ENCODE measurements at regions not wholly inside any gene's neighbourhood (a gene's known extent, or its start where the extent isn't known, plus 50 kb on each side); places are given as distances from the start of the nearest gene placed in this dataset.
A peak's percentile ranks its signal among the peaks of the same experiment; 100 is the strongest.
"Not testable (repeated sequence)": the region's sequence is repeated elsewhere in the genome, so short reads cannot be mapped to it uniquely, and the experiment has no call there.

DNA sequence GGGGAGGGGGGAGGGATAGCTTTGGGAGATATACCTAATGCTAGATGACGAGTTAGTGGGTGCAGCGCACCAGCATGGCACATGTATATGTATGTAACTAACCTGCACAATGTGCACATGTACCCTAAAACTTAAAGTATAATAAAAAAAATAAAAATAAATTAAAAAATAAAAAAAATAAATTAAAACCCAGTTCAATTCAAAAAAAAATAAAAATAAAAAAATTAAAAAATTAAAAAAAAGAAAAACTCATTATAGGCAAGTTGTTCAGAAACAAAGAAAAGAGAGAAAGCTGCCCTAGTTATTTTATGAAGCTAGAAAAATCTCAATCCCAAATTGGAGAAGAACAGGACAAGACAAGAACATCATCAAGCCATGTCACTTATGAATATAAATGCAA is 147.5 kb upstream of the PRR20G start:
- not testable (repeated sequence) for DNase-seq

- no peak for DNase-seq
Observed at GRCh38 chr3:127431066-127431465, 143.2 kb upstream of the PRR20G start.

- no peak for DNase-seq
Observed at GRCh38 chr3:127428344-127428997, 140.6 kb upstream of the PRR20G start.

- DNase-seq, result no peak
Observed at GRCh38 chr3:127427666-127428065, 139.8 kb upstream of the PRR20G start.

- no peak for DNase-seq
Observed at GRCh38 chr3:127427156-127427555, 139.3 kb upstream of the PRR20G start.

- no peak for DNase-seq
Observed at GRCh38 chr3:127426444-127427153, 138.8 kb upstream of the PRR20G start.

DNA sequence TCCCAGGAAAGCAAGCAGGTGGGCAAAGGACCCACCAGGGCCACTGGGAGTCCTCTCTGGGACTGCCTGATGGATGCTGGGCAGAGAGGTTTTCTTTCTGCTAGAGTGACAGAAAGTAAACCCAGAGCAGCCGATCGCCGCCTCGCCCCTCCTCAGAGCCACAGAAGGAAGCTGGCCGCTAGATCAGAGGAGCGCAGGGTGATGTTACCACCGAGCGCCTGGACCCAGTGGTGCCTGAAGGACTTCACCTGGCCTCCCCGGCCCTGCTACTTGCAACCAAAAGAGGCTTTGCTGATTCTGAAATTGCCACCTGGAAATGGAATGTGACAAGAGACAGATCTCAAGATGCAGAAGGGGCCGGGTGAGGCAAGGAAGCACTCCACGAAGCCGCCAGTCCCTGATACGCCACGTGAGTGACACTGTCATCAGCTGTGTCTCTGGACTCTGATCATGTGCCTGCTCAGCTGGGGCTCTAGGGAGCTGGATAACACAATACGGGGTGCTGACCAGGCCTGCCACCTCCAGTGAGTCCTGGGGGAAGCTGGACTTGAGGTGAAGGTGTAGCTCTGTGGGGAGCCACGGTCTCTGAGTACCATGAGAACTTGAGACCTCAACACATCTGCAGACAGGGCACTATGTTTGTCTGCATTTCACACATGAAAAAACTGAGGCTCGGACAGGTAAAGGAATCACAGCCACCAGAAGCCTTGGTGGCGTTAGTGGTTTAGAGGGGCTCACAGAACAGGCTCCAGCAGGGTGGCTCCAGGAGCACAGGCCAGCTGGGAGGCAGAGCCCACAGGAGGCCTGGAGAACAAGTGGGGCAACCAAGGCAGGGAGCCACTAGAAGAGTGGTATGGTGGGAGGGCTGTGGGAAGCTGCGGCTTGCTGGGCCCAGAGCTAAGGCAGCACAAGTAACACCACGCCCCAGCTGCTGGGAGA is 137.9 kb upstream of the PRR20G start:
- DNase-seq, result peak; percentile 18

DNA sequence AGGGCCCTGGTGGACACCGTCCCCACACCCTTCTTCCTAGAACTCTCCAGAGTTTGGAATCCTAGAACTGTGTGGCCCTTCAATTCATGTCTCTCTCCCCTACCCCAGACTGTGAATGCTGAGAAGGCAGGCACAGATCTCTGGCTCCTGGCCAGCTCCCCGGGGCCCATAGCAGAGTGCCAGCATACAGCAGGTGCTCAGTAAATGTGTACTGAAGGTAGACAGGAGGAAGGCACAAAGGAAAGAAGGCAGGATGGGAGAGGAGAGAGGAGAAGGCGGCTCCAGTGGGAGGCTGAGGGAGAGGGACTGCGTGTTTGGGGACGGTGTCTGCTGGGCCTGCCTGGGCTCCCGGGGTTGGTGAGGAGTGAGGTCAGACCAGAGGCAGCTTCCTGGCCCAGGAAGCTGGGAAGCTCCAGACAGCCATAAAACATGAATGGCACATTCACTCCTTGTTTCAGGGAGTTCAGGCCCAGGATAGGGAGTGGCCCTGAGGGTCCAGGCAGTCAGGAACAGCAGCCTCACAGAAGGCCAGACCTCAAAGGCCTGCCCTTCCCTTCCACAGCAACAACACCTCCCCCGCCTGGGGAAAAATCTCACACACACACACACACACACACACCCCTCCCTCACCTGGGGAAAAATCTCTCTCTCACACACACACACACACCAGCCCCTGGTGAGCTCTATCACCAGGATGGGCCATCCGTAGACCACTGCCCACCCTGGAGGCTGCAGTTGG is 137.1 kb upstream of the PRR20G start:
- peak; percentile 12 for DNase-seq

GRCh38 chr3:127423856-127424765 is 136.3 kb upstream of the PRR20G start:
- peak; percentile 8 for DNase-seq

GRCh38 chr3:127422663-127423375 is 135.0 kb upstream of the PRR20G start:
- DNase-seq, result no peak

GRCh38 chr3:127421943-127422662 is 134.3 kb upstream of the PRR20G start:
- DNase-seq, result no peak

GRCh38 chr3:127420829-127421228 is 133.0 kb upstream of the PRR20G start:
- no peak for DNase-seq

- no peak for DNase-seq
Observed at GRCh38 chr3:127419641-127420553, 132.1 kb upstream of the PRR20G start.

- DNase-seq, result no peak
Observed at GRCh38 chr3:127419182-127419581, 131.3 kb upstream of the PRR20G start.

- no peak for DNase-seq
Observed at GRCh38 chr3:127418560-127419147, 130.8 kb upstream of the PRR20G start.

DNA sequence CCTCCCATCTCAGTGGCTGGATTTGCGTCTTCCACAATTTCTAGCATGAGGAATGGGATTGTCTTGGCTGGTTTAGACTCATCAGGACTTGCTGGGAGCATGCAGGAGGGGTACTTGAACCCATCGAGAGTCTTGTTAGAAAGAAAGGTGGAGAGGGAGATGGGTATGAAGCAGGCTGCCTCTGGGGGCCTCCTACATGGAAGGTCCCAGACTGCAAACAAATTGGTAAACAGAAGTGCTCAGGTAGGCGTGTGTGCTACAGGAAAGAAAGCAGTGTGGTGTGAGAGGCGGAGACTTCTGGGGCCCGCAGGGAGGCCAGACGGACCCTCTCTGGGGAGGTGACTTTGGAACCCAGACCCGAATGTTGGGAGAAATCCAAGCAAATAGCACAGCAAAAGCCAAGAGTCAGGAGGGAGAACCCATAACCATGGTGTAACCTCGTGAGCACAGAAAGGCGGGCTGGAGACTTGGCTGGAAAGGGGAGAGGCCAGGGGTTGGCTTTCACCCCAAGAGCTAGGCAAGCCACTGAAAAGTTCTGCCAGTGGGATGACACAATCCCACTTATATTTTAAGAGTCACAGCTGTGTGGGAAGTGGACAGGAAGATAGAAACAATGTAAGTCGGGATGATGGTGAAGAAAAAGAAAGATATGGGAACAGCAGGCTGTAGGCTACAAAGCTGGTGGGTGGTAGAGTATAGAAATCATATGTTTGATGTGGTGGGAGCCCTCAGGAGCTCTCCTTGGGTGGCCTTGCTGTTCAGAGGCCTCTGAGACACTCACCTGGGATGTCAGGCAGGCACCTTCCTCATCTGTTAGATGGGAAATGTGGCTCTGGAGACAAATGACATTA is 130.1 kb upstream of the PRR20G start:
- no peak for DNase-seq

GRCh38 chr3:127413871-127414270 is 126.0 kb upstream of the PRR20G start:
- DNase-seq, result no peak

GRCh38 chr3:127413318-127413673 is 125.5 kb upstream of the PRR20G start:
- no peak for DNase-seq

Measured in stimulated activated CD8-positive, alpha-beta memory T cell treated with anti-CD3 and anti-CD28 coated beads, Interleukin-4, amount 100 ng/mL, for 48 hours (primary cell).